Fibroblast of villous mesenchyme (primary cell): ENCODE measurements at regions not wholly inside any gene's neighbourhood (a gene's known extent, or its start where the extent isn't known, plus 50 kb on each side); places are given as distances from the start of the nearest gene placed in this dataset.
"Not testable (repeated sequence)": the region's sequence is repeated elsewhere in the genome, so short reads cannot be mapped to it uniquely, and the experiment has no call there.

ENCODE experiments used
- DNase-seq: peaks from one replicate; pipeline ENCODE4 v3.0.0-alpha.2; 2010; ENCODE audit warnings: low read depth
- H3K4me3 ChIP-seq: 2 replicates; pipeline ENCODE4 v1.5.1; 2011; ENCODE audit warnings: low read depth, mild to moderate bottlenecking, low read length
- TF ChIP-seq, protein P1 (sequence below): IDR thresholded peaks from 2 replicates; pipeline ENCODE4 v1.5.1; 2012; ENCODE audit warnings: low read depth, mild to moderate bottlenecking, low read length; ENCODE audit not compliant: insufficient read depth

DNA sequence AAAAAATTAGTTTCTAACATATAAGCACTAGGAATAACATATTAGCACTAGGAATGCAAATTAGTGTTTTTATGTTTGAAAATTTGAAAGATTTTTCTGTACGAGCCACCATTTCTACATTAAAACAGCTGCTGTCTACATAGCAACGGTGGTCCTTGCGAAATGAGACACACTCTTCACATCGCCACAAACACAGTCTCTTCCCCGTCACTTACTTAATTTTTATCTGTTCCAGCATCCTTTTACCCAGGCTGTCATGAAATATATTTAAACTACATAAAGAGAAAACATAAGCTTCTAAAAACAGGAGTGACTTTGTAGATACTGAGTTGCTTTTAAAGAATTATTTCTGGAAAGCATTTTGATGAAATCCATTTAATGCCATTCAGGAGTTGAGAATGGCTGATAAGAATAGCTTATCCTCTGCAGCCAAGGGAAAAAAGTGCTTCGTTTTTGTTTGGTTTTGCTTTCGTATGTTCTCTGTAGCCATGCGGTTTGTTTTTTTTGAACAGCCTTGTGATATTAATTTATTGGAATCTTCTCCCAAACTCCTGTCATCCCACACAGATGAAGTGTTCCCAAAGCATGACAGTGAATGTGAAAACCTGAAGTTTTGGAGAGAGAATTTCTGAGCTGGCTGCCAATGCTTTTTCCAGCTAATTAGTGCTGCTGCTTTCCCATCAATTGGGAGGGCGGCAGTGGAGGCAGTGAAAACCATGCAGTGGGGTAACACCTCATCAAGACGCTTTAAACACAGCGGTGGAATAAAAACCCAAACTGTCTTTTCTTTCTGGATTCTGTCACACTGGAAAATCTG is 603.7 kb upstream of the ADARB2 start:
- no peak for DNase-seq

DNA sequence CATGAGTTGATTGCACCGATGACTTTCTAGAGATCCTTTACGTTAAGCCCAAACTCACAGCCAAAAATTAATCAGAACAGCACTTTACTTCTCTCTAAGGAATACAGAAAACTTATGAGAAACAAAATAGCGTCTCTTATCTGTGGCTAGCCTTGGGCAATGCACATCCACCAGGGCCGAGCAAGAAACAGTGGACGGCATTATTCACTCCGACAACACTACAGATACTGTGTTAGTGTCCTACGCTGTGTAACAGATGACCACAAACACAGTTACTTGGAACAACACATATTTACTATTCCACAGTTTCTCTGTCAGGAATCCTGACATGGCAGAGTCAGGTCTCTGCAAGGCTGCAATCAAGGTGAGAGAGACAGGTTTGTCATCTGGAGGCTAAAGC is 598.3 kb upstream of the ADARB2 start:
- TF ChIP-seq, protein P1, sequence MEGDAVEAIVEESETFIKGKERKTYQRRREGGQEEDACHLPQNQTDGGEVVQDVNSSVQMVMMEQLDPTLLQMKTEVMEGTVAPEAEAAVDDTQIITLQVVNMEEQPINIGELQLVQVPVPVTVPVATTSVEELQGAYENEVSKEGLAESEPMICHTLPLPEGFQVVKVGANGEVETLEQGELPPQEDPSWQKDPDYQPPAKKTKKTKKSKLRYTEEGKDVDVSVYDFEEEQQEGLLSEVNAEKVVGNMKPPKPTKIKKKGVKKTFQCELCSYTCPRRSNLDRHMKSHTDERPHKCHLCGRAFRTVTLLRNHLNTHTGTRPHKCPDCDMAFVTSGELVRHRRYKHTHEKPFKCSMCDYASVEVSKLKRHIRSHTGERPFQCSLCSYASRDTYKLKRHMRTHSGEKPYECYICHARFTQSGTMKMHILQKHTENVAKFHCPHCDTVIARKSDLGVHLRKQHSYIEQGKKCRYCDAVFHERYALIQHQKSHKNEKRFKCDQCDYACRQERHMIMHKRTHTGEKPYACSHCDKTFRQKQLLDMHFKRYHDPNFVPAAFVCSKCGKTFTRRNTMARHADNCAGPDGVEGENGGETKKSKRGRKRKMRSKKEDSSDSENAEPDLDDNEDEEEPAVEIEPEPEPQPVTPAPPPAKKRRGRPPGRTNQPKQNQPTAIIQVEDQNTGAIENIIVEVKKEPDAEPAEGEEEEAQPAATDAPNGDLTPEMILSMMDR: no peak
- no peak for DNase-seq
- H3K4me3 ChIP-seq: no peak overlapping the region

More for the DNA sequence above, 603.7 kb upstream of the ADARB2 start:
- TF ChIP-seq, protein P1: no peak
- no peak overlapping the region for H3K4me3 ChIP-seq

DNA sequence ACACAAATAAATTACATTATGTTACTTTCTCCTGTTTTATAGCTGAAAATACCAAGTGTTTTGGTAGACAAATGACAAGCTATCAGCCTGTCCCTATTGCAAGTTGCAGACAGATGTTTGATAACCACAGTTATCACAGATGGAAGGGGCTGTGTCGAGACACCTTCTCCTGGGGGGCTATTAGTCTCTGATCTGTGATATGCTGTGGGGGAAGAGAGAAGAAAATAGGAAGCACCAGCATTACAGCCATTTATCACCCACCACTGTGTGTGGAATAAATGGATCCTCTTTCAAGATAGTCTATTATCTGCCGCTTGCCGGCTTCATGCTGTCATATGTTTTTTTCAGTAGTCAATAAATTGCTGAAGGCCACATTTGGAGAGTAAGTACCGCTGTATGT is 597.2 kb upstream of the ADARB2 start:
- H3K4me3 ChIP-seq: no peak overlapping the region
- TF ChIP-seq, protein P1: no peak
- no peak for DNase-seq

DNA sequence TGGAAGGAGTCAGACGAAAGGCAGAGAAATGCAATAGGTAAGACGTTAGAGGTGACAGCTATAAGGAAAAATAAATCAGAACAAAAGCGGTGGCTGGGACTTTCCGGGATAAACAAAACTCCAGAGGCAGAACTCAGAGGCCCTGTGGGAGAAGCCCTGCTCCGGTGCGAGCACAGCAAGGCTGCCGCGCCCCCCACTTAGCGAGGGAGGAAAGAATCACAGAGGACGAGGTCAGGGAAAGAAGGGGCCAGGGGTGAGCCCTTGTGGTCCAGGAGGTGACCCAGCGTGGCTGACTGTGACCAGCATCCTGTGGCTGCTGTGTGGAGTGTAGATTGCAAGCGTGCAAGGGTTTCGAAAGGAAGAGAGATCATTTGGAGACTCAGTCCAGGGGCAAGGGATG is 591.8 kb upstream of the ADARB2 start:
- TF ChIP-seq, protein P1: no peak
- H3K4me3 ChIP-seq: no peak overlapping the region
- DNase-seq: no peak

DNA sequence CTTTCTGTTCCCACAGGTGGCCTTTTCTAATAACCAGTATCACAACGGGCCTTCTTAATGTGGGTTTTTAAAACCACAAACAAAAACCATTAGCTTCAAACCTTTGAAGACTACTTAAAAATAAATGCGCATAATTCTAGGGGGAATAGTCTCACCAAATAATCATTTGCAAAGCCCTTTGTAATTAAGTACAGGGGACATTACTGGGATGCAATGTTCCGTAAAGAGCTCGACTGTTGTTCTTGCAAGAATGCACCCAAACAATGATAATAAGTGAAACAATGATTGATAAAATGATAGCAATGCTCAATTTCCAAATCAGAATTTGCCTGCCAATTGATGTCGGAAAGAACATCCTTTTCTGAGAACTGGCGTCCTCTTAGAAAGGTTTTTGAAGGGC is 589.1 kb upstream of the ADARB2 start:
- no peak for DNase-seq
- TF ChIP-seq, protein P1: no peak
- no peak overlapping the region for H3K4me3 ChIP-seq

DNA sequence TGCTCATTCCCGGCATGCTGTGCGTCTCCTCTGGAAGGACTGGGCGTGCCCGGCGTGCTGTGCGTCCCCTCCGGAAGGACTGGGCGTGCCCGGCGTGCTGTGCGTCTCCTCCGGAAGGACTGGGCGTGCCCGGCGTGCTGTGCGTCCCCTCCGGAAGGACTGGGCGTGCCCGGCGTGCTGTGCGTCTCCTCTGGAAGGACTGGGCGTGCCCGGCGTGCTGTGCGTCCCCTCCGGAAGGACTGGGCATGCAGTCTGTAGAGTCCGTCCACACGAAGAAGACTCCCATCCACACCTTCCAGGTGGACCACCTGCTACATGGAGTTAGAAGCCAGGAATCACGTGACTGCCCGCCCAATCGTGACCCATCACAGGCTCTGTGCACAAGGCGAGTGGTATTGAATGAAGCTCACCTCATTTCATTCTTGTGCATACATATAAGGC is 577.7 kb upstream of the ADARB2 start:
- not testable (repeated sequence) for DNase-seq, H3K4me3 ChIP-seq

DNA sequence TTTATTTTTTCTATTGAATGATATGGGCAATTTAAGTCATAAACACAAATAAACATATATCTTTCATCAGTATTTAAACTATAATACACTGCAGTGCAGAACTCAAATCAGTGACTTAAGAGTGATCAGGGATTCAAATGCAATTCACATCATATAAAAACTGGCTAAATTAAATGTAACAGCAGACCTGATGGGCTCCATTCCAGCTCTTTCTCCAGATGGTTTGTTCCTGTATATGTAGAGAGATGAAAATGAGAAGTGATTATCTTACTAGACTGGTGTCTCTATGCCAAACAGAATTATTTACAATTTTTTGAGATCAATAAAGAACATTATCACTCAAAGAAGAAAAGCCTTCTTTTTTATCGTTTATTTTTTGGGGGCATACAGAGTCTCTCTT is 568.8 kb upstream of the ADARB2 start:
- H3K4me3 ChIP-seq: no peak overlapping the region
- TF ChIP-seq, protein P1: no peak
- DNase-seq: no peak
